HG02852 (cell line): ENCODE measurements at regions not wholly inside any gene's neighbourhood (a gene's known extent, or its start where the extent isn't known, plus 50 kb on each side); places are given as distances from the start of the nearest gene placed in this dataset.

Source experiments
- ATAC-seq: cut with Tn5 transposase; IDR thresholded peaks from one replicate; pipeline ENCODE4 v1.9.1; 2021; ENCODE audit warnings: mild to moderate bottlenecking, moderate library complexity; ENCODE audit not compliant: unreplicated experiment

GRCh38 chr4:100811046-100811445 is 293.2 kb upstream of the EMCN start:
- ATAC-seq: no peak

GRCh38 chr4:100809506-100809905 is 291.7 kb upstream of the EMCN start:
- no peak for ATAC-seq

GRCh38 chr4:100806988-100807387 is 289.2 kb upstream of the EMCN start:
- ATAC-seq: no peak

- no peak for ATAC-seq
Measured at GRCh38 chr4:100805538-100805937, 287.7 kb upstream of the EMCN start.

GRCh38 chr4:100804576-100805360 is 286.9 kb upstream of the EMCN start:
- no peak for ATAC-seq

- no peak for ATAC-seq
Measured at GRCh38 chr4:100803751-100804150, 285.9 kb upstream of the EMCN start.

GRCh38 chr4:100799761-100800539 is 282.1 kb upstream of the EMCN start:
- ATAC-seq: no peak

- no peak for ATAC-seq
Measured at GRCh38 chr4:100797791-100798190, 280.0 kb upstream of the EMCN start.

- ATAC-seq: no peak
Measured at GRCh38 chr4:100797356-100797755, 279.5 kb upstream of the EMCN start.

GRCh38 chr4:100796332-100796731 is 278.5 kb upstream of the EMCN start:
- no peak for ATAC-seq

GRCh38 chr4:100795581-100795980 is 277.8 kb upstream of the EMCN start:
- ATAC-seq: no peak

GRCh38 chr4:100790836-100791615 is 273.2 kb upstream of the EMCN start:
- ATAC-seq: no peak

- no peak for ATAC-seq
Measured at GRCh38 chr4:100789991-100790390, 272.2 kb upstream of the EMCN start.

- no peak for ATAC-seq
Measured at GRCh38 chr4:100786481-100786880, 268.7 kb upstream of the EMCN start.

- ATAC-seq: no peak
Measured at GRCh38 chr4:100782356-100782755, 264.5 kb upstream of the EMCN start.

GRCh38 chr4:100781435-100781834 is 263.6 kb upstream of the EMCN start:
- ATAC-seq: no peak

- no peak for ATAC-seq
Measured at GRCh38 chr4:100780126-100780525, 262.3 kb upstream of the EMCN start.

- ATAC-seq: no peak
Measured at GRCh38 chr4:100778431-100778830, 260.6 kb upstream of the EMCN start.

- ATAC-seq: no peak
Measured at GRCh38 chr4:100762738-100763137, 244.9 kb upstream of the EMCN start.

GRCh38 chr4:100754751-100755150 is 236.9 kb upstream of the EMCN start:
- no peak for ATAC-seq

GRCh38 chr4:100746141-100746739 is 228.4 kb upstream of the EMCN start:
- ATAC-seq: no peak
